22Rv1 (cell line): ENCODE measurements at regions not wholly inside any gene's neighbourhood (a gene's known extent, or its start where the extent isn't known, plus 50 kb on each side); places are given as distances from the start of the nearest gene placed in this dataset.

Source experiments
- CTCF ChIP-seq: fragments of 450-650 bp; IDR thresholded peaks from 2 replicates; pipeline ENCODE4 v1.5.1; 2017; ENCODE audit warnings: mild to moderate bottlenecking
- ZFX ChIP-seq: fragments of 450-650 bp; IDR thresholded peaks from 2 replicates; pipeline ENCODE4 v1.6.1; 2017; ENCODE audit warnings: antibody characterized with exemption, borderline replicate concordance

GRCh38 chr2:196431076-196431475 lies 208.4 kb upstream of the CCDC150 start:
- TF ChIP-seq CTCF (no peak), ZFX (no peak)
